H1 (cell line): ENCODE measurements at regions not wholly inside any gene's neighbourhood (a gene's known extent, or its start where the extent isn't known, plus 50 kb on each side); places are given as distances from the start of the nearest gene placed in this dataset.

Source experiments
- CTCF ChIA-PET: fragments of 300-600 bp; sonication (Branson Sonifier 250); formaldehyde crosslinking; loops from one replicate; lab custom pipeline; 2021; ENCODE audit not compliant: partially characterized antibody; lab: Charles Lee
- POLR2A ChIA-PET: fragments of 300-600 bp; sonication (Branson Sonifier 250); formaldehyde crosslinking; loops from one replicate; lab custom pipeline; 2021; ENCODE audit warnings: inconsistent platforms; ENCODE audit not compliant: partially characterized antibody; lab: Charles Lee
- DNase-seq, 2 experiments: peaks; one replicate each; pipeline versions ENCODE4 v3.0.0 to v3.0.0-alpha.2; 2010 to 2022; ENCODE audit warnings: low spot score in 2 of 2, low read depth in 1 of 2, mixed read lengths in 1 of 2
- FAIRE-seq: peaks from 2 replicates; lab custom pipeline; 2011; peaks lifted over from hg19 to GRCh38; lab: Jason Lieb, UNC
- H2AFZ ChIP-seq: 2 replicates; pipeline ENCODE4 v1.8.1; 2012; ENCODE audit warnings: low read length, inconsistent platforms
- H2AK5ac ChIP-seq: 2 replicates; pipeline ENCODE4 v1.6.1; 2013; ENCODE audit warnings: low read depth, low read length
- H2BK120ac ChIP-seq: replicated peaks from 2 replicates; pipeline ENCODE3; 2013; ENCODE audit warnings: low read depth, low read length, inconsistent platforms
- H2BK12ac ChIP-seq: 2 replicates; pipeline ENCODE4 v1.6.1; 2013; ENCODE audit warnings: low read depth, low read length
- H2BK15ac ChIP-seq: 2 replicates; pipeline ENCODE4 v1.6.1; 2013; ENCODE audit warnings: low read length
- H2BK20ac ChIP-seq: 2 replicates; pipeline ENCODE4 v1.6.1; 2013; ENCODE audit warnings: low read length
- H2BK5ac ChIP-seq: 2 replicates; pipeline ENCODE4 v1.6.1; 2013; ENCODE audit warnings: low read depth, low read length
- H3K14ac ChIP-seq: 2 replicates; pipeline ENCODE4 v1.6.1; 2013; ENCODE audit warnings: inconsistent platforms; ENCODE audit not compliant: insufficient read length
- H3K18ac ChIP-seq: 2 replicates; pipeline ENCODE4 v1.6.1; 2013; ENCODE audit warnings: low read length; ENCODE audit errors: extremely low read depth
- H3K23ac ChIP-seq: 2 replicates; pipeline ENCODE4 v1.6.1; 2013; ENCODE audit warnings: inconsistent platforms; ENCODE audit not compliant: insufficient read length
- H3K23me2 ChIP-seq: 2 replicates; pipeline ENCODE4 v1.6.1; 2013; ENCODE audit warnings: low read depth, low read length
- H3K27ac ChIP-seq: 2 replicates; pipeline ENCODE4 v1.6.1; 2011; ENCODE audit warnings: low read depth, low read length, inconsistent platforms
- H3K27me3 ChIP-seq, 4 experiments: replicated peaks in 1 of 4; 1 replicate in 1 of 4; 2 replicates in 3 of 4; pipeline versions ENCODE4 v1.6.1 to v1.8.1; 2011 to 2013; ENCODE audit warnings: low read length in 3 of 4, mild to moderate bottlenecking in 3 of 4, inconsistent platforms in 2 of 4, mixed read lengths in 2 of 4, moderate library complexity in 1 of 4; ENCODE audit not compliant: control insufficient read depth in 3 of 4, insufficient read depth in 3 of 4; ENCODE audit errors: extremely low read depth in 1 of 4
- H3K36me3 ChIP-seq, 4 experiments: 2 replicates each; pipeline versions ENCODE4 v1.6.1 to v1.8.1; 2011 to 2013; ENCODE audit warnings: mild to moderate bottlenecking in 4 of 4, low read length in 3 of 4, moderate library complexity in 2 of 4, control low read depth in 1 of 4, inconsistent platforms in 1 of 4; ENCODE audit not compliant: insufficient read depth in 4 of 4, control insufficient read depth in 2 of 4
- H3K4ac ChIP-seq: replicated peaks from 2 replicates; pipeline ENCODE3; 2013; ENCODE audit warnings: low read length, low read depth, mixed read lengths, inconsistent platforms; ENCODE audit not compliant: insufficient read length
- H3K4me1 ChIP-seq, 4 experiments: replicated peaks in 1 of 4; 1 replicate in 1 of 4; 2 replicates in 3 of 4; pipeline versions ENCODE4 v1.6.1 to v1.8.1; 2011 to 2013; ENCODE audit warnings: low read length in 3 of 4, inconsistent platforms in 2 of 4, mixed read lengths in 1 of 4; ENCODE audit not compliant: insufficient read depth in 4 of 4, control insufficient read depth in 3 of 4
- H3K4me2 ChIP-seq, 2 experiments: 2 replicates each; pipeline versions ENCODE4 v1.6.1 to v1.8.1; 2011 to 2013; ENCODE audit warnings: low read depth in 2 of 2, low read length in 2 of 2, control low read depth in 1 of 2, inconsistent platforms in 1 of 2, mild to moderate bottlenecking in 1 of 2; ENCODE audit not compliant: insufficient read depth in 1 of 2
- H3K4me3 ChIP-seq, 4 experiments: fragments of 200-600, 300-600 bp in 1 of 4; sonication (generic), shearing (Covaris generic), sonication (Bioruptor Twin) in 1 of 4; 2 replicates each; pipeline versions ENCODE4 v1.5.1 to v1.8.1; 2011 to 2016; ENCODE audit warnings: low read length in 4 of 4, low read depth in 3 of 4, control low read depth in 2 of 4, inconsistent platforms in 2 of 4, mild to moderate bottlenecking in 2 of 4, mixed read lengths in 1 of 4, moderate library complexity in 1 of 4; ENCODE audit not compliant: insufficient read depth in 2 of 4; ENCODE audit errors: extremely low read depth in 1 of 4
- H3K56ac ChIP-seq: replicated peaks from 2 replicates; pipeline ENCODE3; 2013; ENCODE audit warnings: low read depth, mild to moderate bottlenecking, mixed read lengths, low read length, inconsistent platforms; ENCODE audit not compliant: insufficient read length
- H3K79me1 ChIP-seq: 2 replicates; pipeline ENCODE4 v1.6.1; 2013; ENCODE audit warnings: low read depth, low read length, control low read depth
- H3K79me2 ChIP-seq, 2 experiments: 2 replicates each; pipeline versions ENCODE4 v1.6.1 to v1.8.1; 2012 to 2013; ENCODE audit warnings: low read length in 2 of 2, mild to moderate bottlenecking in 2 of 2, inconsistent platforms in 1 of 2; ENCODE audit not compliant: insufficient read depth in 2 of 2, control insufficient read depth in 1 of 2
- H3K9ac ChIP-seq, 4 experiments: replicated peaks in 1 of 4; 1 replicate in 1 of 4; 2 replicates in 3 of 4; pipeline versions ENCODE4 v1.6.1 to v1.8.1; 2011 to 2013; ENCODE audit warnings: low read depth in 3 of 4, low read length in 3 of 4, control low read depth in 2 of 4, mild to moderate bottlenecking in 2 of 4, moderate library complexity in 2 of 4, inconsistent platforms in 1 of 4; ENCODE audit errors: extremely low read depth in 1 of 4
- H3K9me3 ChIP-seq, 2 experiments: 2 replicates each; pipeline versions ENCODE4 v1.6.1 to v1.8.1; 2012 to 2013; ENCODE audit warnings: mild to moderate bottlenecking in 2 of 2, moderate library complexity in 2 of 2, control low read depth in 1 of 2, inconsistent platforms in 1 of 2, low read depth in 1 of 2, low read length in 1 of 2, mixed read lengths in 1 of 2; ENCODE audit not compliant: insufficient read depth in 2 of 2
- H4K20me1 ChIP-seq, 2 experiments: replicated peaks in 1 of 2; 2 replicates each; pipeline versions ENCODE3 to v1.8.1; 2011 to 2013; ENCODE audit warnings: inconsistent platforms in 2 of 2, low read length in 2 of 2, mild to moderate bottlenecking in 1 of 2; ENCODE audit not compliant: insufficient read depth in 2 of 2, control insufficient read depth in 1 of 2
- H4K5ac ChIP-seq: 2 replicates; pipeline ENCODE4 v1.6.1; 2013; ENCODE audit warnings: low read length, low read depth, mixed read lengths, inconsistent platforms; ENCODE audit not compliant: insufficient read length
- H4K8ac ChIP-seq: 2 replicates; pipeline ENCODE4 v1.8.0; 2013; ENCODE audit warnings: mild to moderate bottlenecking, moderate library complexity, low read length, inconsistent platforms; ENCODE audit not compliant: insufficient read depth; ENCODE audit errors: extremely low read depth
- H4K91ac ChIP-seq: replicated peaks from 2 replicates; pipeline ENCODE3; 2013; ENCODE audit warnings: low read length, mixed read lengths, inconsistent platforms; ENCODE audit not compliant: insufficient read length
- BACH1 ChIP-seq: IDR thresholded peaks from 2 replicates; pipeline ENCODE4 v1.6.1; 2012; ENCODE audit warnings: low read length, improper control_type of control experiment
- BRCA1 ChIP-seq: IDR thresholded peaks from 2 replicates; pipeline ENCODE4 v1.6.1; 2012; ENCODE audit warnings: low read depth, low read length, improper control_type of control experiment
- CHD1 ChIP-seq: IDR thresholded peaks from 2 replicates; pipeline ENCODE4 v1.6.1; 2012; ENCODE audit warnings: low read depth, low read length, improper control_type of control experiment
- HDAC2 ChIP-seq, 2 experiments: fragments of 300-600 bp in 1 of 2; sonication (generic) in 1 of 2; IDR thresholded peaks; 2 replicates each; pipeline ENCODE4 v1.6.1; 2011 to 2012; ENCODE audit warnings: low read depth in 2 of 2, low read length in 2 of 2, mild to moderate bottlenecking in 2 of 2, moderate library complexity in 2 of 2, borderline replicate concordance in 1 of 2, inconsistent platforms in 1 of 2
- HDAC6 ChIP-seq: IDR thresholded peaks from one replicate; pipeline ENCODE4 v1.7.1; 2012; ENCODE audit warnings: low read depth, mild to moderate bottlenecking, inconsistent platforms, low read length, moderate library complexity
- JUN ChIP-seq: IDR thresholded peaks from 2 replicates; pipeline ENCODE4 v1.6.1; 2011; ENCODE audit warnings: low read depth, mild to moderate bottlenecking, improper control_type of control experiment, low read length
- JUND ChIP-seq: IDR thresholded peaks from 2 replicates; pipeline ENCODE4 v1.6.1; 2011; ENCODE audit warnings: mild to moderate bottlenecking, improper control_type of control experiment, low read length
- RFX5 ChIP-seq: IDR thresholded peaks from 2 replicates; pipeline ENCODE4 v1.6.1; 2011; ENCODE audit warnings: low read depth, low read length, improper control_type of control experiment, borderline replicate concordance
- RNF2 ChIP-seq: fragments of 200-900, 300-1000 bp; sonication (generic); IDR thresholded peaks from 2 replicates; pipeline ENCODE4 v1.7.1; 2016; ENCODE audit warnings: borderline replicate concordance, low read depth, mild to moderate bottlenecking, antibody characterized with exemption, low read length; ENCODE audit not compliant: poor library complexity, severe bottlenecking; ENCODE audit errors: missing control alignments
- SIN3A ChIP-seq, 2 experiments: IDR thresholded peaks in 1 of 2; conservative IDR thresholded peaks in 1 of 2; 2 replicates each; pipeline ENCODE4 v1.6.1; 2011 to 2012; ENCODE audit warnings: low read length in 2 of 2, improper control_type of control experiment in 1 of 2, low read depth in 1 of 2, mild to moderate bottlenecking in 1 of 2
- SP4 ChIP-seq: IDR thresholded peaks from 2 replicates; pipeline ENCODE4 v1.6.1; 2012; ENCODE audit warnings: low read length, inconsistent platforms
- WGBS, 2 experiments: shearing (Covaris generic) in 1 of 2; methylation state at CpG; one replicate each; pipeline versions ENCODE4 v1.1.6 to v1.1.7; 2013 to 2015; ENCODE audit warnings: low lambda C conversion rate in 2 of 2, mixed read lengths in 2 of 2, inconsistent platforms in 1 of 2, low coverage in 1 of 2, missing lambda C conversion rate in 1 of 2; ENCODE audit not compliant: insufficient replicate concordance in 2 of 2, insufficient coverage in 1 of 2, insufficient read length in 1 of 2; ENCODE audit errors: extremely low coverage in 1 of 2, missing lambda C conversion rate in 1 of 2; 5-methylcytosine and 5-hydroxymethylcytosine counted together
- TF ChIP-seq, protein P1 (sequence below), 3 experiments: IDR thresholded peaks; 1 replicate in 2 of 3; 2 replicates in 1 of 3; pipeline versions ENCODE4 v1.5.1 to v1.6.1; 2011; ENCODE audit warnings: low read length in 3 of 3, mild to moderate bottlenecking in 3 of 3, inconsistent platforms in 2 of 3, low read depth in 1 of 3, moderate library complexity in 1 of 3; ENCODE audit not compliant: insufficient read depth in 1 of 3; ENCODE audit errors: control extremely low read depth in 1 of 3

- FAIRE-seq: no peak
- H2BK12ac ChIP-seq: no peak overlapping the region
These were observed 381.8 kb upstream of the ADAMTSL1 start for GRCh38 chr9:18092138-18092537.

More at GRCh38 chr9:18092138-18092537, 381.8 kb upstream of the ADAMTSL1 start:
- H2BK15ac ChIP-seq: no peak overlapping the region
- H3K36me3 ChIP-seq: no peaks in the 10 kb centered on the region; a peak in 1 of 8 replicates
- H3K4me3 ChIP-seq: no peak overlapping the region
- no peak overlapping the region for H2AFZ ChIP-seq
- no peak overlapping the region for H2AK5ac ChIP-seq
- H3K9me3 ChIP-seq: no peaks in the 10 kb centered on the region
- no peaks in the 10 kb centered on the region for H3K79me2 ChIP-seq
- WGBS, 2 experiments: 97% methylated on average over 4 of the region's 4 CpGs; no CpG with 5 or more reads in 1 of the 2 experiments
- no peak overlapping the region for H2BK20ac ChIP-seq
- H3K4ac ChIP-seq: no peak overlapping the region
- no peak overlapping the region for H3K27ac ChIP-seq
- POLR2A ChIA-PET: no interaction called here
- no peak for DNase-seq
- no peak overlapping the region for H4K8ac ChIP-seq
- no peak overlapping the region for H2BK5ac ChIP-seq
- no peaks in the 10 kb centered on the region for H3K79me1 ChIP-seq
- no peak for TF ChIP-seq BACH1
- TF ChIP-seq, protein P1, sequence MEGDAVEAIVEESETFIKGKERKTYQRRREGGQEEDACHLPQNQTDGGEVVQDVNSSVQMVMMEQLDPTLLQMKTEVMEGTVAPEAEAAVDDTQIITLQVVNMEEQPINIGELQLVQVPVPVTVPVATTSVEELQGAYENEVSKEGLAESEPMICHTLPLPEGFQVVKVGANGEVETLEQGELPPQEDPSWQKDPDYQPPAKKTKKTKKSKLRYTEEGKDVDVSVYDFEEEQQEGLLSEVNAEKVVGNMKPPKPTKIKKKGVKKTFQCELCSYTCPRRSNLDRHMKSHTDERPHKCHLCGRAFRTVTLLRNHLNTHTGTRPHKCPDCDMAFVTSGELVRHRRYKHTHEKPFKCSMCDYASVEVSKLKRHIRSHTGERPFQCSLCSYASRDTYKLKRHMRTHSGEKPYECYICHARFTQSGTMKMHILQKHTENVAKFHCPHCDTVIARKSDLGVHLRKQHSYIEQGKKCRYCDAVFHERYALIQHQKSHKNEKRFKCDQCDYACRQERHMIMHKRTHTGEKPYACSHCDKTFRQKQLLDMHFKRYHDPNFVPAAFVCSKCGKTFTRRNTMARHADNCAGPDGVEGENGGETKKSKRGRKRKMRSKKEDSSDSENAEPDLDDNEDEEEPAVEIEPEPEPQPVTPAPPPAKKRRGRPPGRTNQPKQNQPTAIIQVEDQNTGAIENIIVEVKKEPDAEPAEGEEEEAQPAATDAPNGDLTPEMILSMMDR (IDR thresholded peaks at IDR 0.05; ENCODE audit: control extremely low read depth in 1 of 3, insufficient read depth in 1 of 3, low read depth in 1 of 3, low read length in 3 of 3): no peak
- no peak for TF ChIP-seq RFX5
- TF ChIP-seq CHD1: no peak
- no peak for TF ChIP-seq BRCA1
- no peak for TF ChIP-seq JUN
- TF ChIP-seq SIN3A (conservative IDR thresholded peaks at IDR 0.05 in 1 of 2, IDR thresholded peaks at IDR 0.05 in 1 of 2; ENCODE audit: low read depth in 1 of 2, low read length in 2 of 2): no peak
- TF ChIP-seq RNF2: no peak
- no peak for TF ChIP-seq HDAC2 (IDR thresholded peaks at IDR 0.05; ENCODE audit: borderline replicate concordance in 1 of 2, low read depth in 2 of 2, low read length in 2 of 2)
- TF ChIP-seq JUND: no peak
- no peak for TF ChIP-seq HDAC6
- TF ChIP-seq SP4: no peak
- TF ChIP-seq, all 59 proteins: peak for 0
- Histone ChIP-seq H3K23me2 (no peaks in the 10 kb centered on the region), H2BK120ac (no peak overlapping the region), H3K27me3 (no peaks in the 10 kb centered on the region), H3K4me2 (no peak overlapping the region), H3K23ac (no peak overlapping the region), H3K9ac (no peak overlapping the region), H4K20me1 (no peaks in the 10 kb centered on the region), H3K14ac (no peak overlapping the region), H3K56ac (no peak overlapping the region), H4K5ac (no peak overlapping the region), H3K4me1 (no peaks in the 10 kb centered on the region), H3K18ac (no peak overlapping the region), H4K91ac (no peak overlapping the region)
- CTCF ChIA-PET: interaction anchor here (1.1 kb wide), 1 partner anchor 16 kb away, joined by 3 read pairs; no protein-coding TSS in a partner anchor
